SU-DHL-6 (cell line): ENCODE measurements at regions not wholly inside any gene's neighbourhood (a gene's known extent, or its start where the extent isn't known, plus 50 kb on each side); places are given as distances from the start of the nearest gene placed in this dataset.

Source experiments
- H2AFZ ChIP-seq: fragments of 200-600 bp; sonication (generic); 2 replicates; pipeline ENCODE4 v1.6.1; 2014; ENCODE audit warnings: low read depth, mild to moderate bottlenecking, moderate library complexity, mixed read lengths, antibody characterized with exemption, low read length; ENCODE audit not compliant: severe bottlenecking
- H3F3A ChIP-seq: fragments of 200-600 bp; shearing (Covaris generic); 2 replicates; pipeline ENCODE4 v1.6.0; 2016; ENCODE audit warnings: antibody characterized with exemption, mild to moderate bottlenecking; ENCODE audit not compliant: insufficient read depth
- H3K27ac ChIP-seq: fragments of 200-600 bp; sonication (generic); 2 replicates; pipeline ENCODE4 v1.5.1; 2016; ENCODE audit warnings: low read depth, mild to moderate bottlenecking, low read length, moderate library complexity, mixed read lengths
- H3K27me3 ChIP-seq: fragments of 200-600 bp; sonication (generic), shearing (Covaris generic); 2 replicates; pipeline ENCODE4 v1.6.0; 2014; ENCODE audit warnings: mild to moderate bottlenecking, low read length
- H3K36me3 ChIP-seq: fragments of 200-600 bp; sonication (generic); 2 replicates; pipeline ENCODE4 v1.6.1; 2014; ENCODE audit warnings: mild to moderate bottlenecking, low read length, mixed read lengths
- H3K4me2 ChIP-seq: fragments of 300-600, 200-600 bp; shearing (Covaris generic), sonication (generic); 2 replicates; pipeline ENCODE4 v1.6.0; 2014; ENCODE audit warnings: low read length, low read depth, mild to moderate bottlenecking; ENCODE audit not compliant: poor library complexity, severe bottlenecking
- H3K4me3 ChIP-seq: fragments of 200-600 bp; sonication (generic); 2 replicates; pipeline ENCODE4 v1.5.1; 2014; ENCODE audit warnings: antibody characterized with exemption, low read length, mild to moderate bottlenecking, mixed read lengths; ENCODE audit not compliant: insufficient read depth, poor library complexity, severe bottlenecking
- H3K79me2 ChIP-seq: fragments of 200-600 bp; sonication (generic); 2 replicates; pipeline ENCODE4 v1.6.1; 2014; ENCODE audit warnings: mild to moderate bottlenecking, low read length, moderate library complexity; ENCODE audit not compliant: insufficient read depth
- H3K9ac ChIP-seq: fragments of 200-600 bp; sonication (generic); 2 replicates; pipeline ENCODE4 v1.7.0; 2014; ENCODE audit warnings: mild to moderate bottlenecking, low read length
- H3K9me2 ChIP-seq: fragments of 200-600 bp; sonication (generic); replicated peaks from 2 replicates; pipeline ENCODE4 v1.6.1; 2014; ENCODE audit warnings: low read length; ENCODE audit not compliant: insufficient read depth
- H3K9me3 ChIP-seq: fragments of 200-600 bp; sonication (generic); 2 replicates; pipeline ENCODE4 v1.6.1; 2014; ENCODE audit warnings: low read length, mixed read lengths; ENCODE audit not compliant: insufficient read depth
- H4K20me1 ChIP-seq: fragments of 200-600 bp; sonication (generic); 2 replicates; pipeline ENCODE4 v1.6.1; 2014; ENCODE audit warnings: low read depth, mild to moderate bottlenecking, antibody characterized with exemption, low read length, moderate library complexity, mixed read lengths
- CTCF ChIP-seq: fragments of 200-600 bp; sonication (generic); IDR thresholded peaks from one replicate; pipeline ENCODE4 v1.5.1; 2017; ENCODE audit warnings: antibody characterized with exemption, mild to moderate bottlenecking, low read length, moderate library complexity; ENCODE audit not compliant: insufficient read depth, poor library complexity, severe bottlenecking
- EZH2phosphoT487 ChIP-seq: fragments of 200-600 bp; sonication (generic), shearing (Covaris generic); conservative IDR thresholded peaks from 2 replicates; pipeline ENCODE4 v1.6.1; 2018; ENCODE audit warnings: mild to moderate bottlenecking, antibody characterized with exemption, low read length, moderate library complexity, mixed read lengths

DNA sequence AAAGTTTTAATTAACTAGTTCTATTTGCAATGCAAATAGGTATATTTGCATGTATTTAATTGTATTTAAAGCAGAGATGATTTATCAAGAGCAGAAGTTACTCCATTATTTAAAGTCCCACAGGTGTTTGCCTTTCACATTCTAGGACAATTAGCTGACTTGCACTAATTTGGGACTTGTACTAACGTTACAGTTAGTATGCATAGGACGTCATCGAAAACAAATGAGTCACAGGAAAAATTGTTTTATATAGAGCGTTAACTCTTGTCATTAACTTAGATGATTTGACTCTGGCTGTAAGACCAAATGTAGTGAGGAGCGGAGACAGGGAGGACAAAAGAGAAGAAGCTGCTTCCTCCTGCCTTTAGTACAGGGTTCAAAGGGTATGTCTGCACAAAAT is 126.1 kb upstream of the IFNE start:
- no peaks in the 10 kb centered on the region for H3K79me2 ChIP-seq
- H4K20me1 ChIP-seq = no peaks in the 10 kb centered on the region
- H3K27me3 ChIP-seq = no peaks in the 10 kb centered on the region
- H2AFZ ChIP-seq = no peak overlapping the region
- no peaks in the 10 kb centered on the region for H3F3A ChIP-seq
- H3K4me2 ChIP-seq = no peak overlapping the region
- TF ChIP-seq CTCF (no peak), EZH2phosphoT487 (no peak)
- H3K27ac ChIP-seq = no peak overlapping the region
- no peaks in the 10 kb centered on the region for H3K9me2 ChIP-seq
- H3K4me3 ChIP-seq = no peak overlapping the region
- no peaks in the 10 kb centered on the region for H3K9me3 ChIP-seq
- H3K9ac ChIP-seq = no peak overlapping the region
- H3K36me3 ChIP-seq = no peaks in the 10 kb centered on the region

GRCh38 chr9:21609506-21609905 is 127.4 kb upstream of the IFNE start:
- H3K27me3 ChIP-seq = no peaks in the 10 kb centered on the region
- no peak overlapping the region for H3K4me2 ChIP-seq
- no peaks in the 10 kb centered on the region; the same call in 1 of the 2 replicates for H3F3A ChIP-seq
- H4K20me1 ChIP-seq = no peaks in the 10 kb centered on the region
- H3K9me2 ChIP-seq = no peaks in the 10 kb centered on the region
- H2AFZ ChIP-seq = no peak overlapping the region
- no peak overlapping the region for H3K27ac ChIP-seq
- no peaks in the 10 kb centered on the region for H3K79me2 ChIP-seq
- H3K9ac ChIP-seq = no peak overlapping the region
- no peak overlapping the region for H3K4me3 ChIP-seq
- TF ChIP-seq EZH2phosphoT487 (no peak), CTCF (no peak)
- H3K36me3 ChIP-seq = no peaks in the 10 kb centered on the region
- no peaks in the 10 kb centered on the region for H3K9me3 ChIP-seq

- Histone ChIP-seq H3K27ac (no peak overlapping the region), H2AFZ (no peak overlapping the region), H3K36me3 (no peaks in the 10 kb centered on the region), H4K20me1 (no peaks in the 10 kb centered on the region), H3K9ac (no peak overlapping the region), H3K9me2 (no peaks in the 10 kb centered on the region), H3K79me2 (no peaks in the 10 kb centered on the region), H3K4me2 (no peak overlapping the region), H3K9me3 (no peaks in the 10 kb centered on the region), H3F3A (no peaks in the 10 kb centered on the region; the same call in 1 of the 2 replicates), H3K4me3 (no peak overlapping the region), H3K27me3 (no peaks in the 10 kb centered on the region)
- TF ChIP-seq CTCF = no peak
- TF ChIP-seq EZH2phosphoT487 = no peak
Measured at GRCh38 chr9:21611891-21612290, 129.8 kb upstream of the IFNE start.

- no peaks in the 10 kb centered on the region; the same call in 1 of the 2 replicates for H3F3A ChIP-seq
- no peaks in the 10 kb centered on the region for H3K79me2 ChIP-seq
- H2AFZ ChIP-seq = no peak overlapping the region
- no peak for TF ChIP-seq CTCF
- TF ChIP-seq EZH2phosphoT487 = no peak
- H3K4me2 ChIP-seq = no peak overlapping the region
- H3K27ac ChIP-seq = no peak overlapping the region
- H4K20me1 ChIP-seq = no peaks in the 10 kb centered on the region
- no peaks in the 10 kb centered on the region for H3K36me3 ChIP-seq
- H3K27me3 ChIP-seq = no peaks in the 10 kb centered on the region
- H3K4me3 ChIP-seq = no peak overlapping the region
- no peak overlapping the region for H3K9ac ChIP-seq
- no peaks in the 10 kb centered on the region for H3K9me3 ChIP-seq
- no peaks in the 10 kb centered on the region for H3K9me2 ChIP-seq
Measured at GRCh38 chr9:21615018-21615417, 132.9 kb upstream of the IFNE start.
